Sigmoid colon (tissue), 4 donors: ENCODE measurements at regions not wholly inside any gene's neighbourhood (a gene's known extent, or its start where the extent isn't known, plus 50 kb on each side); places are given as distances from the start of the nearest gene placed in this dataset.

Experiments
- EP300 ChIP-seq, 4 donors: sonication (generic); formaldehyde crosslinking; IDR thresholded peaks; one replicate each; pipeline ENCODE4 v1.6.1; 2017; ENCODE audit warnings: antibody characterized with exemption in 4 of 4
- POLR2A ChIP-seq, 2 donors: fragments of 450-650 bp; IDR thresholded peaks; one replicate each; pipeline ENCODE4 v1.6.1; 2016; ENCODE audit warnings: antibody characterized with exemption in 2 of 2, mild to moderate bottlenecking in 2 of 2, moderate library complexity in 2 of 2
- POLR2AphosphoS5 ChIP-seq, 4 donors: sonication (generic); formaldehyde crosslinking; IDR thresholded peaks; one replicate each; pipeline ENCODE4 v1.6.1; 2017; ENCODE audit warnings: antibody characterized with exemption in 4 of 4
- TF ChIP-seq, protein P1 (sequence below), 4 experiments: fragments of 450-650 bp in 3 of 4; fragments of 200-600 bp in 1 of 4; IDR thresholded peaks; one replicate each; pipeline ENCODE4 v1.5.1; 2016 to 2019; ENCODE audit warnings: antibody characterized with exemption in 4 of 4, mild to moderate bottlenecking in 3 of 4, moderate library complexity in 2 of 4

DNA sequence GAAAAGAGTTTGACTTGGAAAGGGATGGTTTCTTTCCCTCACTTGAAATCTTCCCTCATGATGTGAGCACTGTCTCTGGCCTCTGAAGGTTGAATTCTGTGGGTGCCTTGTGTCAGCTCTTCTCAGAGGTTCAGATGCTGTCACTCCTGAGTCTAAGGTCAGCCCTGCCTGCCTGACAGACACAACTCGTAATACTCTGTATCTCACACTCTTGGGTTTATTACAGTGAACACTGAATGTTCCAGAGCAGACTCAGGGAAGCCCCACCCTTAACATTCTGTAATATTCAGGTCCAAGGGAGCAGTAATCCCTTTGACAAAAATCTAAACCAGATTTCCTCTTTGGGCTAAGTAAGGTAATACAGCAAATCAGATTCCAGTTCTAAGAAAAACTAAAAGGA is 837.8 kb downstream of the QKI start:
- TF ChIP-seq, protein P1, sequence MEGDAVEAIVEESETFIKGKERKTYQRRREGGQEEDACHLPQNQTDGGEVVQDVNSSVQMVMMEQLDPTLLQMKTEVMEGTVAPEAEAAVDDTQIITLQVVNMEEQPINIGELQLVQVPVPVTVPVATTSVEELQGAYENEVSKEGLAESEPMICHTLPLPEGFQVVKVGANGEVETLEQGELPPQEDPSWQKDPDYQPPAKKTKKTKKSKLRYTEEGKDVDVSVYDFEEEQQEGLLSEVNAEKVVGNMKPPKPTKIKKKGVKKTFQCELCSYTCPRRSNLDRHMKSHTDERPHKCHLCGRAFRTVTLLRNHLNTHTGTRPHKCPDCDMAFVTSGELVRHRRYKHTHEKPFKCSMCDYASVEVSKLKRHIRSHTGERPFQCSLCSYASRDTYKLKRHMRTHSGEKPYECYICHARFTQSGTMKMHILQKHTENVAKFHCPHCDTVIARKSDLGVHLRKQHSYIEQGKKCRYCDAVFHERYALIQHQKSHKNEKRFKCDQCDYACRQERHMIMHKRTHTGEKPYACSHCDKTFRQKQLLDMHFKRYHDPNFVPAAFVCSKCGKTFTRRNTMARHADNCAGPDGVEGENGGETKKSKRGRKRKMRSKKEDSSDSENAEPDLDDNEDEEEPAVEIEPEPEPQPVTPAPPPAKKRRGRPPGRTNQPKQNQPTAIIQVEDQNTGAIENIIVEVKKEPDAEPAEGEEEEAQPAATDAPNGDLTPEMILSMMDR (IDR thresholded peaks at IDR 0.05) = no peak
- TF ChIP-seq EP300 (IDR thresholded peaks at IDR 0.05) = no peak
- no peak for TF ChIP-seq POLR2AphosphoS5 (IDR thresholded peaks at IDR 0.05)
- no peak for TF ChIP-seq POLR2A (IDR thresholded peaks at IDR 0.05)
